ENCODE measurements at regions not wholly inside any gene's neighbourhood (a gene's known extent, or its start where the extent isn't known, plus 50 kb on each side); places are given as distances from the start of the nearest gene placed in this dataset.

GRCh38 chrX:121546317-121546716, 498.9 kb downstream of the GLUD2 start:
- WGBS (ENCODE audit: missing lambda C conversion rate): 0% methylated on average over 1 of the region's 1 CpG
- no peaks in the 10 kb centered on the region for H3K4me1 ChIP-seq
- DNase-seq (ENCODE audit: low read depth in 1 of 2, low spot score in 1 of 2) (no peak), FAIRE-seq (peak; percentile 13), ATAC-seq (no peak)
- H3K4me2 ChIP-seq: no peak overlapping the region
- ChIA-PET CTCF (no interaction called here), POLR2A (no interaction called here)
- H3K27ac ChIP-seq: no peak overlapping the region
- TF ChIP-seq KDM5A (IDR thresholded peaks at IDR 0.05) (no peak), EHF (CRISPR knock-in tag; IDR thresholded peaks at IDR 0.05) (no peak), RARB (CRISPR knock-in tag; IDR thresholded peaks at IDR 0.05) (no peak)
- no peak overlapping the region for H3K4me3 ChIP-seq
- no peaks in the 10 kb centered on the region for H3K9me3 ChIP-seq

- no peaks in the 10 kb centered on the region for H3K4me1 ChIP-seq
- DNase-seq (ENCODE audit: low read depth in 1 of 2, low spot score in 1 of 2) (no peak), FAIRE-seq (no peak), ATAC-seq (no peak)
- CTCF ChIA-PET: no interaction called here
- H3K4me2 ChIP-seq: no peak overlapping the region
- no peaks in the 10 kb centered on the region for H3K9me3 ChIP-seq
- H3K27ac ChIP-seq: no peak overlapping the region
- POLR2A ChIA-PET: no interaction called here
- 10% methylated on average over 2 of the region's 2 CpGs for WGBS (ENCODE audit: missing lambda C conversion rate)
- H3K4me3 ChIP-seq: no peak overlapping the region
- no peak for TF ChIP-seq RAD21 (conservative IDR thresholded peaks at IDR 0.05 in 1 of 2, IDR thresholded peaks at IDR 0.05 in 1 of 2)
- TF ChIP-seq, protein P1, sequence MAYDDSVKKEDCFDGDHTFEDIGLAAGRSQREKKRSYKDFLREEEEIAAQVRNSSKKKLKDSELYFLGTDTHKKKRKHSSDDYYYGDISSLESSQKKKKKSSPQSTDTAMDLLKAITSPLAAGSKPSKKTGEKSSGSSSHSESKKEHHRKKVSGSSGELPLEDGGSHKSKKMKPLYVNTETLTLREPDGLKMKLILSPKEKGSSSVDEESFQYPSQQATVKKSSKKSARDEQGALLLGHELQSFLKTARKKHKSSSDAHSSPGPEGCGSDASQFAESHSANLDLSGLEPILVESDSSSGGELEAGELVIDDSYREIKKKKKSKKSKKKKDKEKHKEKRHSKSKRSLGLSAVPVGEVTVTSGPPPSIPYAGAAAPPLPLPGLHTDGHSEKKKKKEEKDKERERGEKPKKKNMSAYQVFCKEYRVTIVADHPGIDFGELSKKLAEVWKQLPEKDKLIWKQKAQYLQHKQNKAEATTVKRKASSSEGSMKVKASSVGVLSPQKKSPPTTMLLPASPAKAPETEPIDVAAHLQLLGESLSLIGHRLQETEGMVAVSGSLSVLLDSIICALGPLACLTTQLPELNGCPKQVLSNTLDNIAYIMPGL (CRISPR knock-in tag; IDR thresholded peaks at IDR 0.05; ENCODE audit: borderline replicate concordance): no peak
- TF ChIP-seq, protein P2, sequence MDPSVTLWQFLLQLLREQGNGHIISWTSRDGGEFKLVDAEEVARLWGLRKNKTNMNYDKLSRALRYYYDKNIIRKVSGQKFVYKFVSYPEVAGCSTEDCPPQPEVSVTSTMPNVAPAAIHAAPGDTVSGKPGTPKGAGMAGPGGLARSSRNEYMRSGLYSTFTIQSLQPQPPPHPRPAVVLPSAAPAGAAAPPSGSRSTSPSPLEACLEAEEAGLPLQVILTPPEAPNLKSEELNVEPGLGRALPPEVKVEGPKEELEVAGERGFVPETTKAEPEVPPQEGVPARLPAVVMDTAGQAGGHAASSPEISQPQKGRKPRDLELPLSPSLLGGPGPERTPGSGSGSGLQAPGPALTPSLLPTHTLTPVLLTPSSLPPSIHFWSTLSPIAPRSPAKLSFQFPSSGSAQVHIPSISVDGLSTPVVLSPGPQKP (IDR thresholded peaks at IDR 0.05; ENCODE audit: low read depth, low read length): no peak
Measured at GRCh38 chrX:121558886-121559285, 511.5 kb downstream of the GLUD2 start.

DNA sequence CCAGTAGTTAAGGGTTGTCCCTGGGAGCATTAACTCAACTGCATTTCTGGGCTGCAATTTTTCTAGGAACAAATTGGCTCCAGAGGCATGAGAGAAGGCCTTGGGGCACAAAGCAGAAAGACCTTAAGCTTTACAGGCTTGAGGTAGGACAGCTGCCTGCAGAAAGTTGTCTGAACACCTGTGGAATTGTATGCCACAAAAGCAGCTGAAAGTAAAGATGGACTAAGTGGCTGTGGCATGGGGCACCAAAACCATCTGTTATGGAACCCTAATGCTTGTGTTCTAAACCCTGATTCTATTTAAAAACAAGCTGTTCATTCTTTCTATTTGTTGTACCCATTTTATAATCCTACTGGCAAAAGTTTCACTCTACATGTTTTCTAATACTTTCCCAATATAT, 515.2 kb downstream of the GLUD2 start:
- Histone ChIP-seq H3K9me3 (no peaks in the 10 kb centered on the region), H3K4me2 (no peak overlapping the region), H3K27ac (no peak overlapping the region), H3K4me3 (no peak overlapping the region), H3K4me1 (no peaks in the 10 kb centered on the region)
- POLR2A ChIA-PET: no interaction called here
- no peak for TF ChIP-seq ESRRA (IDR thresholded peaks at IDR 0.05; ENCODE audit: borderline replicate concordance, low read length)
- no peak for TF ChIP-seq KDM5A (IDR thresholded peaks at IDR 0.05)
- no peak for TF ChIP-seq BHLHE40 (IDR thresholded peaks at IDR 0.05; ENCODE audit: low read depth, low read length)
- no peak for TF ChIP-seq MAX (IDR thresholded peaks at IDR 0.05)
- TF ChIP-seq PHF8 (IDR thresholded peaks at IDR 0.05; ENCODE audit: borderline replicate concordance, low read depth): no peak
- no peak for TF ChIP-seq FOSL2 (IDR thresholded peaks at IDR 0.05)
- TF ChIP-seq FOSL2 (CRISPR knock-in tag; IDR thresholded peaks at IDR 0.05): no peak
- no peak for TF ChIP-seq EHF (CRISPR knock-in tag; IDR thresholded peaks at IDR 0.05)
- no peak for FAIRE-seq
- CTCF ChIA-PET: no interaction called here
- DNase-seq (ENCODE audit: low read depth in 1 of 2, low spot score in 1 of 2): no peak
- no peak for ATAC-seq

DNA sequence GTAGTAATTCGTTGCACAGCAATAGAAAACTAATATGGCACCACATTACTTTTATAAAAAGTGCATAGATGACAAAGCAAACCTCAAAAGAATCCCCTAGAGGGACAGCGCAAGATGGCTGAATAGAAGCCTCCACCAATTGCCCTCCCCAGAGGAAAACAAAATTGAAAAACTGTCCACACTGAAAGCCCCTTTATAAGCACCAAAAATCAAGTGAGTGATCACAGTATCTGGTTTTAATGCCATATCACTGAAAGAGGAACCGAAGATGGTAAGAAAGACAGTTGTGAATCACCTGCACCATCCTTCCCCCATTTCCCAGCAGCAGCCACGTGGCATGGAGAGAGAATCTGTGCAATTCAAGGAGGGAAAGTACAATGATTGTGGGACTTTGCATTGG, 522.2 kb downstream of the GLUD2 start:
- FAIRE-seq: no peak
- TF ChIP-seq PHF8 (IDR thresholded peaks at IDR 0.05; ENCODE audit: borderline replicate concordance, low read depth): no peak
- TF ChIP-seq HOXA7 (CRISPR knock-in tag; IDR thresholded peaks at IDR 0.05): no peak
- TF ChIP-seq POLR2A (IDR thresholded peaks at IDR 0.05; ENCODE audit: low read length): no peak
- TF ChIP-seq GATA3 (IDR thresholded peaks at IDR 0.05; ENCODE audit: borderline replicate concordance): no peak
- TF ChIP-seq MYC (IDR thresholded peaks at IDR 0.05; ENCODE audit: borderline replicate concordance, low read length): no peak
- TF ChIP-seq HEYL (CRISPR knock-in tag; IDR thresholded peaks at IDR 0.05): no peak
- TF ChIP-seq CEBPB (IDR thresholded peaks at IDR 0.05): no peak
- TF ChIP-seq HOXB5 (CRISPR knock-in tag; IDR thresholded peaks at IDR 0.05): no peak
- TF ChIP-seq FOSB (CRISPR knock-in tag; IDR thresholded peaks at IDR 0.05): no peak
- no peak for TF ChIP-seq KDM5A (IDR thresholded peaks at IDR 0.05)
- CTCF ChIA-PET: no interaction called here

More for the DNA sequence above, 522.2 kb downstream of the GLUD2 start:
- DNase-seq (ENCODE audit: low read depth in 1 of 2, low spot score in 1 of 2): no peak
- Histone ChIP-seq H3K9me3 (no peaks in the 10 kb centered on the region), H3K4me2 (no peak overlapping the region), H3K4me3 (no peak overlapping the region), H3K4me1 (no peaks in the 10 kb centered on the region), H3K27ac (no peak overlapping the region)
- WGBS (ENCODE audit: missing lambda C conversion rate): 28% methylated on average over 4 of the region's 4 CpGs
- no peak for ATAC-seq
- POLR2A ChIA-PET: no interaction called here
